PC-3 (cell line): ENCODE measurements at regions not wholly inside any gene's neighbourhood (a gene's known extent, or its start where the extent isn't known, plus 50 kb on each side); places are given as distances from the start of the nearest gene placed in this dataset.

Experiments used
- ATAC-seq: fragments of 200-7000 bp; cut with Tn5 transposase; 2 replicates; pipeline ENCODE4 v1.9.1; 2020; ENCODE audit warnings: mild to moderate bottlenecking, moderate library complexity
- BruUV-seq: library from RNA; stranded (reverse); fragments of 400-500 nt; replicated peaks from 2 replicates; lab custom pipeline; 2021; lab: Mats Ljungman, UMichigan
- CTCF ChIA-PET: fragments of 300-600 bp; sonication (Branson Sonifier 250); formaldehyde crosslinking; loops from one replicate; lab custom pipeline; 2022; ENCODE audit warnings: antibody characterized with exemption; lab: Charles Lee
- POLR2A ChIA-PET: fragments of 300-600 bp; sonication (Branson Sonifier 250); formaldehyde crosslinking; loops from one replicate; lab custom pipeline; 2022; ENCODE audit warnings: antibody characterized with exemption; ENCODE audit not compliant: unreplicated experiment; lab: Charles Lee
- DNase-seq: peaks from one replicate; pipeline ENCODE4 v3.0.0-alpha.2; 2015
- H2AFZ ChIP-seq: fragments of 300-600 bp; sonication (generic); 2 replicates; pipeline ENCODE4 v1.6.0; 2016; ENCODE audit warnings: antibody characterized with exemption, low read length
- H3F3A ChIP-seq: fragments of 300-600 bp; sonication (generic); one replicate; pipeline ENCODE4 v1.6.0; 2017; ENCODE audit warnings: antibody characterized with exemption, low read length, control low read depth, mild to moderate bottlenecking; ENCODE audit not compliant: unreplicated experiment
- H3K27ac ChIP-seq: fragments of 300-600 bp; sonication (generic); 2 replicates; pipeline ENCODE4 v1.5.1; 2016; ENCODE audit warnings: mild to moderate bottlenecking, low read length
- H3K27me3 ChIP-seq: fragments of 300-600 bp; sonication (generic); 2 replicates; pipeline ENCODE4 v1.6.1; 2016; ENCODE audit warnings: low read length, mixed read lengths
- H3K36me3 ChIP-seq: fragments of 300-600 bp; sonication (generic); 2 replicates; pipeline ENCODE4 v1.6.1; 2016; ENCODE audit warnings: low read depth, mixed run types, low read length, mixed read lengths
- H3K4me1 ChIP-seq: fragments of 300-600 bp; sonication (generic); 2 replicates; pipeline ENCODE4 v1.5.1; 2016; ENCODE audit warnings: low read length; ENCODE audit not compliant: insufficient read depth
- H3K4me2 ChIP-seq: fragments of 300-600 bp; sonication (generic); 2 replicates; pipeline ENCODE4 v1.6.0; 2016; ENCODE audit warnings: low read length
- H3K4me3 ChIP-seq: fragments of 300-600 bp; sonication (generic); 2 replicates; pipeline ENCODE4 v1.5.1; 2016; ENCODE audit warnings: mild to moderate bottlenecking, low read length, mixed read lengths
- H3K79me2 ChIP-seq: fragments of 300-600 bp; sonication (generic); 2 replicates; pipeline ENCODE4 v1.6.1; 2017; ENCODE audit warnings: low read length, mixed read lengths
- H3K9ac ChIP-seq: fragments of 300-600 bp; sonication (generic); 2 replicates; pipeline ENCODE4 v1.6.0; 2016; ENCODE audit warnings: mild to moderate bottlenecking, low read length
- H3K9me2 ChIP-seq: fragments of 300-600 bp; sonication (generic); replicated peaks from 2 replicates; pipeline ENCODE4 v1.6.1; 2016; ENCODE audit warnings: mixed run types, low read length, mixed read lengths
- H3K9me3 ChIP-seq: fragments of 300-600 bp; sonication (generic); 2 replicates; pipeline ENCODE4 v1.6.1; 2016; ENCODE audit warnings: low read length, mixed read lengths
- H4K20me1 ChIP-seq: fragments of 300-600 bp; sonication (generic); 2 replicates; pipeline ENCODE4 v1.6.1; 2016; ENCODE audit warnings: low read length, mixed read lengths
- CTCF ChIP-seq: fragments of 300-600 bp; sonication (generic); conservative IDR thresholded peaks from 2 replicates; pipeline ENCODE4 v1.5.1; 2017; ENCODE audit warnings: antibody characterized with exemption, low read depth, mild to moderate bottlenecking, low read length
- EZH2 ChIP-seq: fragments of 300-600 bp; sonication (generic); IDR thresholded peaks from one replicate; pipeline ENCODE4 v1.6.1; 2017; ENCODE audit warnings: antibody characterized with exemption, mild to moderate bottlenecking, low read length; ENCODE audit not compliant: unreplicated experiment
- EZH2phosphoT487 ChIP-seq: fragments of 300-600 bp; sonication (generic); IDR thresholded peaks from 2 replicates; pipeline ENCODE4 v1.6.1; 2018; ENCODE audit warnings: mild to moderate bottlenecking, antibody characterized with exemption, low read length, borderline replicate concordance
- intact Hi-C: fragments of 100-400 bp; cut with micrococcal nuclease; formaldehyde crosslinking; loops from 2 replicates; pipeline ENCODE4 v1.9.0; 2023

- peaks cover 4% of the 10 kb centered on the region; the same call in 1 of the 2 replicates for H3K4me1 ChIP-seq
- no peak overlapping the region for H3K4me3 ChIP-seq
- H3K4me2 ChIP-seq: no peak overlapping the region
- H4K20me1 ChIP-seq: no peaks in the 10 kb centered on the region
- no peaks in the 10 kb centered on the region for H3K9me2 ChIP-seq
- no peaks in the 10 kb centered on the region for H3K9me3 ChIP-seq
- no peak overlapping the region for H3K27ac ChIP-seq
- ChIA-PET CTCF (no interaction called here), POLR2A (no interaction called here)
- no peak overlapping the region for H2AFZ ChIP-seq
- H3K79me2 ChIP-seq: no peaks in the 10 kb centered on the region
- H3K36me3 ChIP-seq: no peaks in the 10 kb centered on the region
- no TSS peak for BruUV-seq
- no peak for DNase-seq
- no peaks in the 10 kb centered on the region for H3F3A ChIP-seq
- intact Hi-C loops: no loop called here
- H3K9ac ChIP-seq: no peak overlapping the region
- no peak for TF ChIP-seq CTCF
- no peak for TF ChIP-seq EZH2phosphoT487
- no peak for TF ChIP-seq EZH2
- no peak for ATAC-seq
- no peaks in the 10 kb centered on the region; the same call in 1 of the 2 replicates for H3K27me3 ChIP-seq
Measured at GRCh38 chr2:236988216-236988615, 97.5 kb upstream of the COPS8 start.

GRCh38 chr2:236988690-236989624, 96.7 kb upstream of the COPS8 start:
- no TSS peak for BruUV-seq

More at GRCh38 chr2:236988690-236989624, 96.7 kb upstream of the COPS8 start:
- TF ChIP-seq EZH2: no peak
- TF ChIP-seq CTCF: no peak
- TF ChIP-seq EZH2phosphoT487: no peak
- H3K27me3 ChIP-seq: no peaks in the 10 kb centered on the region; the same call in 1 of the 2 replicates
- no peaks in the 10 kb centered on the region for H3K9me3 ChIP-seq
- DNase-seq (no peak), ATAC-seq (no peak)
- no peak overlapping the region for H3K9ac ChIP-seq
- H2AFZ ChIP-seq: no peak overlapping the region
- no peak overlapping the region for H3K27ac ChIP-seq
- POLR2A ChIA-PET: no interaction called here
- no peak overlapping the region for H3K4me3 ChIP-seq
- H3K9me2 ChIP-seq: no peaks in the 10 kb centered on the region
- H4K20me1 ChIP-seq: no peaks in the 10 kb centered on the region
- no peaks in the 10 kb centered on the region for H3K36me3 ChIP-seq
- peaks cover 4% of the 10 kb centered on the region; the same call in 1 of the 2 replicates for H3K4me1 ChIP-seq
- H3K4me2 ChIP-seq: no peak overlapping the region
- H3K79me2 ChIP-seq: no peaks in the 10 kb centered on the region
- CTCF ChIA-PET: no interaction called here
- intact Hi-C loops: no loop called here
- H3F3A ChIP-seq: no peaks in the 10 kb centered on the region
